GM12878 (cell line): ENCODE measurements at regions not wholly inside any gene's neighbourhood (a gene's known extent, or its start where the extent isn't known, plus 50 kb on each side); places are given as distances from the start of the nearest gene placed in this dataset.

Source experiments
- ATAC-seq: fragments of 200-7000 bp; cut with Tn5 transposase; 3 replicates; pipeline ENCODE4 v1.9.1; 2020; ENCODE audit warnings: mild to moderate bottlenecking, moderate library complexity
- BruUV-seq: library from RNA; stranded (reverse); fragments of 400-500 nt; replicated peaks from 2 replicates; lab custom pipeline; 2021; lab: Mats Ljungman, UMichigan
- CTCF ChIA-PET: fragments of 300-600 bp; sonication (Branson Sonifier 250); formaldehyde crosslinking; extraction: SDS; loops from one replicate; lab custom pipeline; 2021; ENCODE audit warnings: inconsistent platforms; lab: Yijun Ruan, JAX
- POLR2A ChIA-PET: fragments of 350-600 bp; formaldehyde crosslinking; extraction: SDS; loops from one replicate; lab custom pipeline; 2021; ENCODE audit warnings: inconsistent platforms; lab: Charles Lee
- RAD21 ChIA-PET: fragments of 300-600 bp; sonication (Branson Sonifier 250); formaldehyde crosslinking; loops from one replicate; lab custom pipeline; 2023; ENCODE audit warnings: antibody characterized with exemption; ENCODE audit not compliant: unreplicated experiment; lab: Charles Lee
- SMC1A ChIA-PET: fragments of 300-600 bp; sonication (Branson Sonifier 250); formaldehyde crosslinking; loops from one replicate; lab custom pipeline; 2023; ENCODE audit not compliant: unreplicated experiment, uncharacterized antibody; lab: Charles Lee
- DNase-seq: peaks from one replicate; pipeline ENCODE4 v3.0.0-alpha.2; 2011; ENCODE audit warnings: low read depth, low spot score
- FAIRE-seq: peaks from 3 replicates; lab custom pipeline; 2011; peaks lifted over from hg19 to GRCh38; lab: Jason Lieb, UNC
- H2AFZ ChIP-seq: 2 replicates; pipeline ENCODE4 v1.6.0; 2011; ENCODE audit warnings: low read depth, low read length, control low read depth; ENCODE audit not compliant: control insufficient read depth
- H3K27ac ChIP-seq: 2 replicates; pipeline ENCODE4 v1.5.1; 2011; ENCODE audit warnings: control low read depth; ENCODE audit not compliant: control insufficient read depth, insufficient read depth
- H3K27me3 ChIP-seq, 2 experiments: replicated peaks in 1 of 2; 2 replicates each; pipeline versions ENCODE4 v1.6.0 to v1.6.1; 2011; ENCODE audit warnings: low read length in 1 of 2; ENCODE audit not compliant: control insufficient read depth in 2 of 2, insufficient read depth in 2 of 2
- H3K36me3 ChIP-seq, 2 experiments: 2 replicates each; pipeline ENCODE4 v1.5.1; 2011; ENCODE audit warnings: low read length in 1 of 2; ENCODE audit not compliant: control insufficient read depth in 2 of 2, insufficient read depth in 2 of 2
- H3K4me1 ChIP-seq: 2 replicates; pipeline ENCODE4 v1.6.1; 2011; ENCODE audit warnings: mild to moderate bottlenecking, low read length, moderate library complexity, mixed read lengths; ENCODE audit not compliant: control insufficient read depth, insufficient read depth
- H3K4me2 ChIP-seq: 2 replicates; pipeline ENCODE4 v1.6.0; 2011; ENCODE audit warnings: control low read depth; ENCODE audit not compliant: control insufficient read depth, insufficient read depth
- H3K4me3 ChIP-seq: fragments of 200-600 bp; sonication (generic); 2 replicates; pipeline ENCODE4 v1.5.1; 2016
- H3K79me2 ChIP-seq: 2 replicates; pipeline ENCODE4 v1.6.0; 2011; ENCODE audit warnings: low read length; ENCODE audit not compliant: control insufficient read depth, insufficient read depth
- H3K9ac ChIP-seq: 2 replicates; pipeline ENCODE4 v1.8.0; 2011; ENCODE audit warnings: low read length, control low read depth, mixed read lengths; ENCODE audit not compliant: control insufficient read depth, insufficient read depth
- H3K9me3 ChIP-seq: replicated peaks from 3 replicates; pipeline ENCODE4 v1.5.1; 2011; ENCODE audit warnings: mild to moderate bottlenecking, low read length; ENCODE audit not compliant: control insufficient read depth, insufficient read depth
- H4K20me1 ChIP-seq: 2 replicates; pipeline ENCODE4 v1.6.0; 2011; ENCODE audit not compliant: control insufficient read depth, insufficient read depth
- BCL11A ChIP-seq: IDR thresholded peaks from 2 replicates; pipeline ENCODE4 v1.6.1; 2011; ENCODE audit warnings: low read depth, low read length
- CHD2 ChIP-seq: IDR thresholded peaks from 2 replicates; pipeline ENCODE4 v1.6.1; 2011; ENCODE audit warnings: low read depth, low read length, improper control_type of control experiment, borderline replicate concordance
- CREB1 ChIP-seq: IDR thresholded peaks from 2 replicates; pipeline ENCODE4 v1.6.1; 2012; ENCODE audit warnings: low read depth, mild to moderate bottlenecking, inconsistent platforms
- FOS ChIP-seq: IDR thresholded peaks from 3 replicates; pipeline ENCODE4 v1.6.1; 2011; ENCODE audit warnings: borderline replicate concordance; ENCODE audit not compliant: insufficient read length; ENCODE audit errors: extremely low read depth
- HDAC6 ChIP-seq: fragments of 200-600 bp; sonication (generic); IDR thresholded peaks from one replicate; pipeline ENCODE4 v1.8.0; 2017; ENCODE audit warnings: antibody characterized with exemption; ENCODE audit not compliant: unreplicated experiment
- IRF3 ChIP-seq: fragments of 450-650 bp; IDR thresholded peaks from 2 replicates; pipeline ENCODE4 v1.6.1; 2014; ENCODE audit warnings: mild to moderate bottlenecking
- NR2C2 ChIP-seq: IDR thresholded peaks from 2 replicates; pipeline ENCODE4 v1.6.1; 2011; ENCODE audit warnings: borderline replicate concordance, low read depth; ENCODE audit not compliant: control insufficient read depth, insufficient read length
- PML ChIP-seq: IDR thresholded peaks from 2 replicates; pipeline ENCODE4 v1.6.1; 2012; ENCODE audit warnings: low read length, inconsistent platforms
- RB1 ChIP-seq: fragments of 450-650 bp; formaldehyde crosslinking; IDR thresholded peaks from 2 replicates; pipeline ENCODE4 v1.6.1; 2017; ENCODE audit warnings: mild to moderate bottlenecking, borderline replicate concordance
- RBBP5 ChIP-seq: fragments of 200-600 bp; sonication (generic); conservative IDR thresholded peaks from 2 replicates; pipeline ENCODE4 v1.6.1; 2016
- SREBF2 ChIP-seq: IDR thresholded peaks from 2 replicates; pipeline ENCODE4 v1.6.1; 2012; ENCODE audit warnings: mild to moderate bottlenecking, low read length
- TCF3 ChIP-seq: IDR thresholded peaks from 2 replicates; pipeline ENCODE4 v1.6.1; 2012; ENCODE audit warnings: low read depth, mild to moderate bottlenecking, low read length, borderline replicate concordance; ENCODE audit not compliant: insufficient read depth
- WGBS: methylation state at CpG from one replicate; pipeline ENCODE4 v1.1.6; 2016; ENCODE audit warnings: low lambda C conversion rate; ENCODE audit not compliant: insufficient replicate concordance, insufficient coverage; ENCODE audit errors: missing lambda C conversion rate; 5-methylcytosine and 5-hydroxymethylcytosine counted together
- in situ Hi-C: fragments of 300-500 bp; cut with MboI; formaldehyde crosslinking; loops from 9 replicates; pipeline ENCODE4 v1.14.3; 2018; ENCODE audit warnings: mixed read lengths
- intact Hi-C: fragments of 100-400 bp; cut with micrococcal nuclease; formaldehyde crosslinking; loops from one replicate; pipeline ENCODE4 v1.14.2; 2022; ENCODE audit not compliant: unreplicated experiment
- TF ChIP-seq, protein P1 (sequence below), 3 experiments: IDR thresholded peaks in 2 of 3; conservative IDR thresholded peaks in 1 of 3; 2 replicates each; pipeline ENCODE4 v1.5.1; 2011; ENCODE audit warnings: low read depth in 3 of 3, low read length in 3 of 3, mild to moderate bottlenecking in 3 of 3, control low read depth in 2 of 3, moderate library complexity in 2 of 3, inconsistent platforms in 1 of 3, mixed read lengths in 1 of 3; ENCODE audit not compliant: control insufficient read depth in 2 of 3, insufficient read depth in 1 of 3; ENCODE audit errors: extremely low read depth in 1 of 3
- TF ChIP-seq, protein P2 (sequence below): fragments of 150-350 bp; IDR thresholded peaks from 2 replicates; pipeline ENCODE4 v1.6.1; 2014; ENCODE audit warnings: mild to moderate bottlenecking, low read depth, low read length
- TF ChIP-seq, protein P3 (sequence below): fragments of 150-350 bp; IDR thresholded peaks from 2 replicates; pipeline ENCODE4 v1.6.1; 2016; ENCODE audit warnings: low read depth, low read length
- TF ChIP-seq, protein P4 (sequence below): fragments of 450-650 bp; IDR thresholded peaks from 2 replicates; pipeline ENCODE4 v1.6.1; 2017; ENCODE audit warnings: borderline replicate concordance

DNA sequence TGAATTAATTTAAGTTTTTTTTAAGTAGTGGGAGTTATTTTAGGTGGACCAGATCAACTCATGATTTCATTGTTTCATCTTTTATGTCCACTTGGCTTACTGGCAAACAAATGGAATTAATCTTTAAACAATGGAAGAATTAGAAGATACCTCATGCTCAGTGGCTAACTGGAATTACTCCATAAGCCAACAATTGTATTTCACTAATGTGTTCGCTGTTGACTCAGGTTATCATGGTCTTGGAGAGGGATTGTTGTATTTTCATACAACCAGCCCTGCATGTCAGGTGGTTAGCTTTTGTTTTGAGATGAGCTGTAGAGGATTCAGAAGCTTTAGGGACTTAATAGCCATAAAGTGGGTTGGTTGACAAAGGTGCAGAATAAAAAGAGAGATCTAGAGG lies 57.2 kb upstream of the HMCN1 start:
- intact Hi-C loops (loop anchor here (10.0 kb wide), 1 partner anchor 872 kb away; no protein-coding TSS in a partner anchor), in situ Hi-C loops (no loop called here)
- no peaks in the 10 kb centered on the region for H3K79me2 ChIP-seq
- WGBS = 75% methylated on average over 1 of the region's 1 CpG
- H4K20me1 ChIP-seq = no peaks in the 10 kb centered on the region
- BruUV-seq = no TSS peak
- SMC1A ChIA-PET = interaction anchor here (0.9 kb wide), 1 partner anchor 324 kb away, joined by 3 read pairs; no protein-coding TSS in a partner anchor
- no peaks in the 10 kb centered on the region for H3K9me3 ChIP-seq
- POLR2A ChIA-PET = no interaction called here
- no peaks in the 10 kb centered on the region; a peak in 1 of 4 replicates for H3K27me3 ChIP-seq
- no peak overlapping the region for H3K9ac ChIP-seq
- no peak overlapping the region for H3K4me3 ChIP-seq
- H3K27ac ChIP-seq = no peak overlapping the region
- no peaks in the 10 kb centered on the region for H3K4me1 ChIP-seq
- FAIRE-seq (no peak), DNase-seq (no peak), ATAC-seq (no peak)
- H3K36me3 ChIP-seq = no peaks in the 10 kb centered on the region
- H2AFZ ChIP-seq = no peak overlapping the region
- CTCF ChIA-PET = interaction anchor here (1.6 kb wide), 1 partner anchor 24 kb away, joined by 4 read pairs; no protein-coding TSS in a partner anchor
- RAD21 ChIA-PET = no interaction called here
- no peak overlapping the region for H3K4me2 ChIP-seq
- no peak for TF ChIP-seq CREB1
- no peak for TF ChIP-seq BCL11A
- TF ChIP-seq, protein P1, sequence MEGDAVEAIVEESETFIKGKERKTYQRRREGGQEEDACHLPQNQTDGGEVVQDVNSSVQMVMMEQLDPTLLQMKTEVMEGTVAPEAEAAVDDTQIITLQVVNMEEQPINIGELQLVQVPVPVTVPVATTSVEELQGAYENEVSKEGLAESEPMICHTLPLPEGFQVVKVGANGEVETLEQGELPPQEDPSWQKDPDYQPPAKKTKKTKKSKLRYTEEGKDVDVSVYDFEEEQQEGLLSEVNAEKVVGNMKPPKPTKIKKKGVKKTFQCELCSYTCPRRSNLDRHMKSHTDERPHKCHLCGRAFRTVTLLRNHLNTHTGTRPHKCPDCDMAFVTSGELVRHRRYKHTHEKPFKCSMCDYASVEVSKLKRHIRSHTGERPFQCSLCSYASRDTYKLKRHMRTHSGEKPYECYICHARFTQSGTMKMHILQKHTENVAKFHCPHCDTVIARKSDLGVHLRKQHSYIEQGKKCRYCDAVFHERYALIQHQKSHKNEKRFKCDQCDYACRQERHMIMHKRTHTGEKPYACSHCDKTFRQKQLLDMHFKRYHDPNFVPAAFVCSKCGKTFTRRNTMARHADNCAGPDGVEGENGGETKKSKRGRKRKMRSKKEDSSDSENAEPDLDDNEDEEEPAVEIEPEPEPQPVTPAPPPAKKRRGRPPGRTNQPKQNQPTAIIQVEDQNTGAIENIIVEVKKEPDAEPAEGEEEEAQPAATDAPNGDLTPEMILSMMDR (IDR thresholded peaks at IDR 0.05 in 2 of 3, conservative IDR thresholded peaks at IDR 0.05 in 1 of 3; ENCODE audit: control insufficient read depth in 2 of 3, extremely low read depth in 1 of 3, insufficient read depth in 1 of 3, low read depth in 3 of 3, low read length in 3 of 3) = no peak
- no peak for TF ChIP-seq TCF3
- no peak for TF ChIP-seq HDAC6
- TF ChIP-seq, protein P2, sequence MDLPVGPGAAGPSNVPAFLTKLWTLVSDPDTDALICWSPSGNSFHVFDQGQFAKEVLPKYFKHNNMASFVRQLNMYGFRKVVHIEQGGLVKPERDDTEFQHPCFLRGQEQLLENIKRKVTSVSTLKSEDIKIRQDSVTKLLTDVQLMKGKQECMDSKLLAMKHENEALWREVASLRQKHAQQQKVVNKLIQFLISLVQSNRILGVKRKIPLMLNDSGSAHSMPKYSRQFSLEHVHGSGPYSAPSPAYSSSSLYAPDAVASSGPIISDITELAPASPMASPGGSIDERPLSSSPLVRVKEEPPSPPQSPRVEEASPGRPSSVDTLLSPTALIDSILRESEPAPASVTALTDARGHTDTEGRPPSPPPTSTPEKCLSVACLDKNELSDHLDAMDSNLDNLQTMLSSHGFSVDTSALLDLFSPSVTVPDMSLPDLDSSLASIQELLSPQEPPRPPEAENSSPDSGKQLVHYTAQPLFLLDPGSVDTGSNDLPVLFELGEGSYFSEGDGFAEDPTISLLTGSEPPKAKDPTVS = no peak
- TF ChIP-seq, protein P3, sequence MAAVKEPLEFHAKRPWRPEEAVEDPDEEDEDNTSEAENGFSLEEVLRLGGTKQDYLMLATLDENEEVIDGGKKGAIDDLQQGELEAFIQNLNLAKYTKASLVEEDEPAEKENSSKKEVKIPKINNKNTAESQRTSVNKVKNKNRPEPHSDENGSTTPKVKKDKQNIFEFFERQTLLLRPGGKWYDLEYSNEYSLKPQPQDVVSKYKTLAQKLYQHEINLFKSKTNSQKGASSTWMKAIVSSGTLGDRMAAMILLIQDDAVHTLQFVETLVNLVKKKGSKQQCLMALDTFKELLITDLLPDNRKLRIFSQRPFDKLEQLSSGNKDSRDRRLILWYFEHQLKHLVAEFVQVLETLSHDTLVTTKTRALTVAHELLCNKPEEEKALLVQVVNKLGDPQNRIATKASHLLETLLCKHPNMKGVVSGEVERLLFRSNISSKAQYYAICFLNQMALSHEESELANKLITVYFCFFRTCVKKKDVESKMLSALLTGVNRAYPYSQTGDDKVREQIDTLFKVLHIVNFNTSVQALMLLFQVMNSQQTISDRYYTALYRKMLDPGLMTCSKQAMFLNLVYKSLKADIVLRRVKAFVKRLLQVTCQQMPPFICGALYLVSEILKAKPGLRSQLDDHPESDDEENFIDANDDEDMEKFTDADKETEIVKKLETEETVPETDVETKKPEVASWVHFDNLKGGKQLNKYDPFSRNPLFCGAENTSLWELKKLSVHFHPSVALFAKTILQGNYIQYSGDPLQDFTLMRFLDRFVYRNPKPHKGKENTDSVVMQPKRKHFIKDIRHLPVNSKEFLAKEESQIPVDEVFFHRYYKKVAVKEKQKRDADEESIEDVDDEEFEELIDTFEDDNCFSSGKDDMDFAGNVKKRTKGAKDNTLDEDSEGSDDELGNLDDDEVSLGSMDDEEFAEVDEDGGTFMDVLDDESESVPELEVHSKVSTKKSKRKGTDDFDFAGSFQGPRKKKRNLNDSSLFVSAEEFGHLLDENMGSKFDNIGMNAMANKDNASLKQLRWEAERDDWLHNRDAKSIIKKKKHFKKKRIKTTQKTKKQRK = no peak
- no peak for TF ChIP-seq IRF3
- TF ChIP-seq PML = no peak
- TF ChIP-seq FOS = no peak
- no peak for TF ChIP-seq SREBF2
- no peak for TF ChIP-seq RB1
- TF ChIP-seq RBBP5 = no peak
- TF ChIP-seq CHD2 = no peak
- no peak for TF ChIP-seq NR2C2
- TF ChIP-seq, protein P4, sequence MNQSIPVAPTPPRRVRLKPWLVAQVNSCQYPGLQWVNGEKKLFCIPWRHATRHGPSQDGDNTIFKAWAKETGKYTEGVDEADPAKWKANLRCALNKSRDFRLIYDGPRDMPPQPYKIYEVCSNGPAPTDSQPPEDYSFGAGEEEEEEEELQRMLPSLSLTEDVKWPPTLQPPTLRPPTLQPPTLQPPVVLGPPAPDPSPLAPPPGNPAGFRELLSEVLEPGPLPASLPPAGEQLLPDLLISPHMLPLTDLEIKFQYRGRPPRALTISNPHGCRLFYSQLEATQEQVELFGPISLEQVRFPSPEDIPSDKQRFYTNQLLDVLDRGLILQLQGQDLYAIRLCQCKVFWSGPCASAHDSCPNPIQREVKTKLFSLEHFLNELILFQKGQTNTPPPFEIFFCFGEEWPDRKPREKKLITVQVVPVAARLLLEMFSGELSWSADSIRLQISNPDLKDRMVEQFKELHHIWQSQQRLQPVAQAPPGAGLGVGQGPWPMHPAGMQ = no peak
